ENCODE measurements at regions not wholly inside any gene's neighbourhood (a gene's known extent, or its start where the extent isn't known, plus 50 kb on each side); places are given as distances from the start of the nearest gene placed in this dataset.
A peak's percentile ranks its signal among the peaks of the same experiment; 100 is the strongest.

- Histone ChIP-seq H3K4me1 (ENCODE audit: control insufficient read depth, insufficient read depth, low read length) (no peaks in the 10 kb centered on the region), H3K27ac (ENCODE audit: low read depth, low read length) (no peak overlapping the region), H3K36me3 (ENCODE audit: control insufficient read depth, insufficient read depth, low read length) (no peaks in the 10 kb centered on the region), H3K27me3 (ENCODE audit: control insufficient read depth, insufficient read depth, low read length, poor library complexity, severe bottlenecking) (no peaks in the 10 kb centered on the region), H3K9ac (ENCODE audit: extremely low read depth, low read length, poor library complexity, severe bottlenecking) (no peak overlapping the region), H3K4me3 (ENCODE audit: low read length) (no peak overlapping the region), H3K9me3 (ENCODE audit: control insufficient read depth, low read length) (peaks cover 28% of the 10 kb centered on the region)
- Mint-ChIP-seq H3K4me3 (no peak overlapping the region), H3K27ac (no peak overlapping the region), H3K36me3 (ENCODE audit: low read depth) (no peaks in the 10 kb centered on the region), H3K27me3 (ENCODE audit: insufficient read depth) (no peaks in the 10 kb centered on the region), H3K9me3 (peaks cover 34% of the 10 kb centered on the region), H3K4me1 (no peaks in the 10 kb centered on the region)
- DNase-seq = no peak
- TF ChIP-seq CTCF (conservative IDR thresholded peaks at IDR 0.05) = no peak
- 92% methylated on average over 1 of the region's 1 CpG; no CpG with 5 or more reads in 1 of the 2 experiments for WGBS, 2 experiments (ENCODE audit: insufficient coverage in 1 of 2, insufficient read length in 1 of 2)
These were observed 75.0 kb upstream of the GNPDA2 start for GRCh38 chr4:44801384-44801783.

GRCh38 chr4:44791831-44792230 is 65.5 kb upstream of the GNPDA2 start:
- Mint-ChIP-seq H3K27ac (no peak overlapping the region), H3K36me3 (ENCODE audit: low read depth) (no peaks in the 10 kb centered on the region), H3K4me1 (no peaks in the 10 kb centered on the region), H3K4me3 (no peak overlapping the region), H3K9me3 (peaks cover 17% of the 10 kb centered on the region), H3K27me3 (ENCODE audit: insufficient read depth) (no peaks in the 10 kb centered on the region)
- H3K27me3 ChIP-seq (ENCODE audit: control insufficient read depth, insufficient read depth, low read length, poor library complexity, severe bottlenecking) = no peaks in the 10 kb centered on the region
- H3K9me3 ChIP-seq (ENCODE audit: control insufficient read depth, low read length) = no peaks in the 10 kb centered on the region
- no peak for TF ChIP-seq CTCF (conservative IDR thresholded peaks at IDR 0.05)
- WGBS, 2 experiments (ENCODE audit: insufficient coverage in 1 of 2, insufficient read length in 1 of 2) = 80 to 86% methylated on average over 2 to 7 of the region's 7 CpGs
- H3K4me1 ChIP-seq (ENCODE audit: control insufficient read depth, insufficient read depth, low read length) = no peaks in the 10 kb centered on the region
- H3K4me3 ChIP-seq (ENCODE audit: low read length) = no peak overlapping the region
- no peaks in the 10 kb centered on the region for H3K36me3 ChIP-seq (ENCODE audit: control insufficient read depth, insufficient read depth, low read length)
- H3K27ac ChIP-seq (ENCODE audit: low read depth, low read length) = no peak overlapping the region
- peak; percentile 45 for DNase-seq
- no peak overlapping the region for H3K9ac ChIP-seq (ENCODE audit: extremely low read depth, low read length, poor library complexity, severe bottlenecking)

- Mint-ChIP-seq H3K4me3 (no peak overlapping the region), H3K9me3 (peaks cover 64% of the 10 kb centered on the region), H3K36me3 (ENCODE audit: low read depth) (peaks cover 1% of the 10 kb centered on the region), H3K27ac (no peak overlapping the region), H3K27me3 (ENCODE audit: insufficient read depth) (no peaks in the 10 kb centered on the region), H3K4me1 (no peaks in the 10 kb centered on the region)
- no peak for DNase-seq
- Histone ChIP-seq H3K9ac (ENCODE audit: extremely low read depth, low read length, poor library complexity, severe bottlenecking) (no peak overlapping the region), H3K27me3 (ENCODE audit: control insufficient read depth, insufficient read depth, low read length, poor library complexity, severe bottlenecking) (no peaks in the 10 kb centered on the region), H3K4me3 (ENCODE audit: low read length) (no peak overlapping the region), H3K9me3 (ENCODE audit: control insufficient read depth, low read length) (peaks cover 47% of the 10 kb centered on the region), H3K4me1 (ENCODE audit: control insufficient read depth, insufficient read depth, low read length) (no peaks in the 10 kb centered on the region), H3K27ac (ENCODE audit: low read depth, low read length) (no peak overlapping the region), H3K36me3 (ENCODE audit: control insufficient read depth, insufficient read depth, low read length) (no peaks in the 10 kb centered on the region)
- 70% methylated on average over 1 of the region's 1 CpG; no CpG with 5 or more reads in 1 of the 2 experiments for WGBS, 2 experiments (ENCODE audit: insufficient coverage in 1 of 2, insufficient read length in 1 of 2)
- no peak for TF ChIP-seq CTCF (conservative IDR thresholded peaks at IDR 0.05)
These were observed 50.8 kb upstream of the GNPDA2 start for GRCh38 chr4:44777115-44777514.

All from endodermal cell (in vitro differentiated cells).